ENCODE measurements at regions not wholly inside any gene's neighbourhood (a gene's known extent, or its start where the extent isn't known, plus 50 kb on each side); places are given as distances from the start of the nearest gene placed in this dataset.

DNA sequence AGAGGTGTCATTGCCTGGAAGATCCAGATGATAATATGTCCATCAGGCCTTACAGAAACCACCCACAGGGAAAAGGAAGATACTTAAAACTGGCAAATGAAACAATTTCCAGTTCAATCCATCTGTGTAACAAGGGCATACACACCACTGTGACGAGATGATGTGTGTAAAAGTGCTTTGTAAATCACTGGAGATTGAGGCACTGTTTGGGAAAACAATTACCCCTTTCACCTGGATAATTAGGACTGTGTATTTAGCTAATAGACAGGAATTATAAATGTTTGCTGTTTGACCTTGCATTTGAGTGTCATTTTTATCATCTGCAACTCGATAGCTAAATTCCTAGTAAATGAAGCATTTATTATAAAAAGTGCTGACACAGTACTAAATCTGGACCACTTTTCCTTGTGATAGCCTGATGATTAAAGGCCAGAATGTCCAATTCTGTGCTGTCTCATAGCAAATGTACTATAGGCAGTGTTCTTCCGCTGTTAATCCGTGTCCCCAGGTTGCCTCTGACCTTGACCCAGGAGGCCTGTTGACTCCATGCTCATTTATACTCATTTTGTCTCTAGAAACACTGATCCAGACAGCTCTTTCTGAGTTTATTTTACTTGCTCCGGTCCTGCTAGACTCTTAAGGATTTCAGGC is 105.8 kb downstream of the LACC1 start:
- TF ChIP-seq ZNF114 (CRISPR knock-in tag; IDR thresholded peaks at IDR 0.05): no peak
- no peak for TF ChIP-seq CTCF (conservative IDR thresholded peaks at IDR 0.05; ENCODE audit: low read depth in 2 of 2)
- no peak for TF ChIP-seq STAT1 (IDR thresholded peaks at IDR 0.05; ENCODE audit: unreplicated experiment)
- TF ChIP-seq, protein P1, sequence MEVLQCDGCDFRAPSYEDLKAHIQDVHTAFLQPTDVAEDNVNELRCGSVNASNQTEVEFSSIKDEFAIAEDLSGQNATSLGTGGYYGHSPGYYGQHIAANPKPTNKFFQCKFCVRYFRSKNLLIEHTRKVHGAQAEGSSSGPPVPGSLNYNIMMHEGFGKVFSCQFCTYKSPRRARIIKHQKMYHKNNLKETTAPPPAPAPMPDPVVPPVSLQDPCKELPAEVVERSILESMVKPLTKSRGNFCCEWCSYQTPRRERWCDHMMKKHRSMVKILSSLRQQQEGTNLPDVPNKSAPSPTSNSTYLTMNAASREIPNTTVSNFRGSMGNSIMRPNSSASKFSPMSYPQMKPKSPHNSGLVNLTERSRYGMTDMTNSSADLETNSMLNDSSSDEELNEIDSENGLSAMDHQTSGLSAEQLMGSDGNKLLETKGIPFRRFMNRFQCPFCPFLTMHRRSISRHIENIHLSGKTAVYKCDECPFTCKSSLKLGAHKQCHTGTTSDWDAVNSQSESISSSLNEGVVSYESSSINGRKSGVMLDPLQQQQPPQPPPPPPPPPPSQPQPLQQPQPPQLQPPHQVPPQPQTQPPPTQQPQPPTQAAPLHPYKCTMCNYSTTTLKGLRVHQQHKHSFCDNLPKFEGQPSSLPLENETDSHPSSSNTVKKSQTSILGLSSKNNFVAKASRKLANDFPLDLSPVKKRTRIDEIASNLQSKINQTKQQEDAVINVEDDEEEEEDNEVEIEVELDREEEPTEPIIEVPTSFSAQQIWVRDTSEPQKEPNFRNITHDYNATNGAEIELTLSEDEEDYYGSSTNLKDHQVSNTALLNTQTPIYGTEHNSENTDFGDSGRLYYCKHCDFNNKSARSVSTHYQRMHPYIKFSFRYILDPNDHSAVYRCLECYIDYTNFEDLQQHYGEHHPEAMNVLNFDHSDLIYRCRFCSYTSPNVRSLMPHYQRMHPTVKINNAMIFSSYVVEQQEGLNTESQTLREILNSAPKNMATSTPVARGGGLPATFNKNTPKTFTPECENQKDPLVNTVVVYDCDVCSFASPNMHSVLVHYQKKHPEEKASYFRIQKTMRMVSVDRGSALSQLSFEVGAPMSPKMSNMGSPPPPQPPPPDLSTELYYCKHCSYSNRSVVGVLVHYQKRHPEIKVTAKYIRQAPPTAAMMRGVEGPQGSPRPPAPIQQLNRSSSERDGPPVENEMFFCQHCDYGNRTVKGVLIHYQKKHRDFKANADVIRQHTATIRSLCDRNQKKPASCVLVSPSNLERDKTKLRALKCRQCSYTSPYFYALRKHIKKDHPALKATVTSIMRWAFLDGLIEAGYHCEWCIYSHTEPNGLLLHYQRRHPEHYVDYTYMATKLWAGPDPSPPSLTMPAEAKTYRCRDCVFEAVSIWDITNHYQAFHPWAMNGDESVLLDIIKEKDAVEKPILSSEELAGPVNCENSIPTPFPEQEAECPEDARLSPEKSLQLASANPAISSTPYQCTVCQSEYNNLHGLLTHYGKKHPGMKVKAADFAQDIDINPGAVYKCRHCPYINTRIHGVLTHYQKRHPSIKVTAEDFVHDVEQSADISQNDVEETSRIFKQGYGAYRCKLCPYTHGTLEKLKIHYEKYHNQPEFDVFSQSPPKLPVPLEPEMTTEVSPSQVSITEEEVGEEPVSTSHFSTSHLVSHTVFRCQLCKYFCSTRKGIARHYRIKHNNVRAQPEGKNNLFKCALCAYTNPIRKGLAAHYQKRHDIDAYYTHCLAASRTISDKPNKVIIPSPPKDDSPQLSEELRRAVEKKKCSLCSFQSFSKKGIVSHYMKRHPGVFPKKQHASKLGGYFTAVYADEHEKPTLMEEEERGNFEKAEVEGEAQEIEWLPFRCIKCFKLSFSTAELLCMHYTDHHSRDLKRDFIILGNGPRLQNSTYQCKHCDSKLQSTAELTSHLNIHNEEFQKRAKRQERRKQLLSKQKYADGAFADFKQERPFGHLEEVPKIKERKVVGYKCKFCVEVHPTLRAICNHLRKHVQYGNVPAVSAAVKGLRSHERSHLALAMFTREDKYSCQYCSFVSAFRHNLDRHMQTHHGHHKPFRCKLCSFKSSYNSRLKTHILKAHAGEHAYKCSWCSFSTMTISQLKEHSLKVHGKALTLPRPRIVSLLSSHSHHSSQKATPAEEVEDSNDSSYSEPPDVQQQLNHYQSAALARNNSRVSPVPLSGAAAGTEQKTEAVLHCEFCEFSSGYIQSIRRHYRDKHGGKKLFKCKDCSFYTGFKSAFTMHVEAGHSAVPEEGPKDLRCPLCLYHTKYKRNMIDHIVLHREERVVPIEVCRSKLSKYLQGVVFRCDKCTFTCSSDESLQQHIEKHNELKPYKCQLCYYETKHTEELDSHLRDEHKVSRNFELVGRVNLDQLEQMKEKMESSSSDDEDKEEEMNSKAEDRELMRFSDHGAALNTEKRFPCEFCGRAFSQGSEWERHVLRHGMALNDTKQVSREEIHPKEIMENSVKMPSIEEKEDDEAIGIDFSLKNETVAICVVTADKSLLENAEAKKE (CRISPR knock-in tag; IDR thresholded peaks at IDR 0.05): no peak
- no peak for TF ChIP-seq EZH2 (IDR thresholded peaks at IDR 0.05; ENCODE audit: low read depth, unreplicated experiment)
- no peak for TF ChIP-seq REST (IDR thresholded peaks at IDR 0.05; ENCODE audit: unreplicated experiment)
- TF ChIP-seq POLR2AphosphoS5 (IDR thresholded peaks at IDR 0.05; ENCODE audit: low read depth): no peak
- TF ChIP-seq NANOG (IDR thresholded peaks at IDR 0.05; ENCODE audit: borderline replicate concordance): no peak
- TF ChIP-seq, protein P2, sequence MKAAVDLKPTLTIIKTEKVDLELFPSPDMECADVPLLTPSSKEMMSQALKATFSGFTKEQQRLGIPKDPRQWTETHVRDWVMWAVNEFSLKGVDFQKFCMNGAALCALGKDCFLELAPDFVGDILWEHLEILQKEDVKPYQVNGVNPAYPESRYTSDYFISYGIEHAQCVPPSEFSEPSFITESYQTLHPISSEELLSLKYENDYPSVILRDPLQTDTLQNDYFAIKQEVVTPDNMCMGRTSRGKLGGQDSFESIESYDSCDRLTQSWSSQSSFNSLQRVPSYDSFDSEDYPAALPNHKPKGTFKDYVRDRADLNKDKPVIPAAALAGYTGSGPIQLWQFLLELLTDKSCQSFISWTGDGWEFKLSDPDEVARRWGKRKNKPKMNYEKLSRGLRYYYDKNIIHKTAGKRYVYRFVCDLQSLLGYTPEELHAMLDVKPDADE (IDR thresholded peaks at IDR 0.05): no peak
- no peak overlapping the region for H3K27ac ChIP-seq (ENCODE audit: low read depth)

More for the DNA sequence above, 105.8 kb downstream of the LACC1 start:
- no peak for ATAC-seq
- Histone ChIP-seq H3K79me2 (replicated peaks; ENCODE audit: insufficient read depth) (no peaks in the 10 kb centered on the region), H3K36me3 (ENCODE audit: insufficient read depth) (no peaks in the 10 kb centered on the region), H3F3A (replicated peaks; ENCODE audit: low read depth) (no peaks in the 10 kb centered on the region), H3K9me2 (ENCODE audit: insufficient read depth) (peaks cover 3% of the 10 kb centered on the region), H3K4me2 (no peak overlapping the region), H3K4me3 (no peak overlapping the region), H3K27me3 (ENCODE audit: insufficient read depth) (no peaks in the 10 kb centered on the region), H2AFZ (no peak overlapping the region), H4K20me1 (replicated peaks; ENCODE audit: insufficient read depth) (no peaks in the 10 kb centered on the region), H3K4me1 (ENCODE audit: insufficient read depth) (peaks cover 6% of the 10 kb centered on the region; the same call in 1 of the 2 replicates)
- Mint-ChIP-seq H3K27me3 (ENCODE audit: insufficient read depth, low read depth, poor library complexity) (peaks cover 2% of the 10 kb centered on the region), H3K9me3 (no peaks in the 10 kb centered on the region), H3K4me1 (peaks cover 10% of the 10 kb centered on the region; the same call in 2 of the 3 replicates), H3K27ac (no peak overlapping the region), H3K4me3 (no peak overlapping the region), H3K36me3 (ENCODE audit: low read depth) (no peaks in the 10 kb centered on the region)
- no peak for DNase-seq (ENCODE audit: low spot score)
